Left lung (tissue), 4 donors: ENCODE measurements at regions not wholly inside any gene's neighbourhood (a gene's known extent, or its start where the extent isn't known, plus 50 kb on each side); places are given as distances from the start of the nearest gene placed in this dataset.

Experiments used
- ATAC-seq: fragments of 200-7000 bp; cut with Tn5 transposase; one replicate; pipeline ENCODE4 v1.9.1; 2020; ENCODE audit warnings: moderate library complexity
- DNase-seq, 4 donors: peaks; one replicate each; pipeline ENCODE4 v3.0.0-alpha.2; 2013 to 2020
- H3K27ac ChIP-seq, 2 donors: fragments of 200-600 bp; sonication (generic) in 1 of 2; one replicate each; pipeline versions ENCODE4 v1.5.0 to v1.8.0; 2020 to 2021
- H3K27me3 ChIP-seq, 2 donors: fragments of 200-600 bp; sonication (generic) in 1 of 2; one replicate each; pipeline versions ENCODE4 v1.5.0 to v1.8.0; 2020 to 2021
- H3K36me3 ChIP-seq, 2 donors: fragments of 200-600 bp; sonication (generic) in 1 of 2; one replicate each; pipeline versions ENCODE4 v1.5.0 to v1.8.0; 2020 to 2021
- H3K4me1 ChIP-seq, 2 donors: fragments of 200-600 bp; one replicate each; pipeline ENCODE4 v1.8.0; 2021
- H3K4me3 ChIP-seq, 2 donors: fragments of 200-600 bp; sonication (generic) in 1 of 2; one replicate each; pipeline versions ENCODE4 v1.5.0 to v1.8.0; 2020 to 2021; ENCODE audit warnings: mild to moderate bottlenecking in 1 of 2
- H3K9me3 ChIP-seq, 2 donors: fragments of 200-600 bp; sonication (generic) in 1 of 2; one replicate each; pipeline versions ENCODE4 v1.5.0 to v1.8.0; 2020 to 2021
- intact Hi-C, 2 donors: fragments of 100-400 bp; cut with DNase I; formaldehyde crosslinking; loops; one replicate each; pipeline versions ENCODE4 v1.11.2 to v1.14.2; 2022
- TF ChIP-seq, protein P1 (sequence below), 2 donors: fragments of 200-600 bp; sonication (generic) in 1 of 2; IDR thresholded peaks; one replicate each; pipeline versions ENCODE4 v1.5.0 to v1.8.0; 2021; ENCODE audit warnings: antibody characterized with exemption in 2 of 2
- donor health status: DM: no; HTN: yes; CAD: no.
- donor health status: DM: no; HTN: no; CAD: no.

DNA sequence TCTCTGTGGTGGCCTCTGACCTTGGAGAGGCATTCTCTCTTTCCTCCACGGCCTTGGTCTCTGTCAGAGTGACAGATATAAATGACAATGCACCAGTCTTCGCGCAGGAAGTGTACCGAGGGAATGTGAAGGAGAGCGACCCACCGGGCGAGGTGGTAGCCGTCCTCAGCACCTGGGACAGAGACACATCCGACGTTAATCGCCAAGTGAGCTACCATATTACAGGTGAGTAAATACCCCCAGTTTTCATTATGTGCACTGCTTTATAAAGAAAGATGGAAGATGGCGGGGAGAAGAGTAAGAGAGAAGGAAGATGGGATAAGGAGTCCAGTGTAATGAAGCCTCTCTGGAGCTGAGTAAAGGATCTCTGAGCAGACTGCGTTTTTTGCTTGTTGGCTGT, 167.8 kb upstream of the MTNR1B start:
- TF ChIP-seq, protein P1, sequence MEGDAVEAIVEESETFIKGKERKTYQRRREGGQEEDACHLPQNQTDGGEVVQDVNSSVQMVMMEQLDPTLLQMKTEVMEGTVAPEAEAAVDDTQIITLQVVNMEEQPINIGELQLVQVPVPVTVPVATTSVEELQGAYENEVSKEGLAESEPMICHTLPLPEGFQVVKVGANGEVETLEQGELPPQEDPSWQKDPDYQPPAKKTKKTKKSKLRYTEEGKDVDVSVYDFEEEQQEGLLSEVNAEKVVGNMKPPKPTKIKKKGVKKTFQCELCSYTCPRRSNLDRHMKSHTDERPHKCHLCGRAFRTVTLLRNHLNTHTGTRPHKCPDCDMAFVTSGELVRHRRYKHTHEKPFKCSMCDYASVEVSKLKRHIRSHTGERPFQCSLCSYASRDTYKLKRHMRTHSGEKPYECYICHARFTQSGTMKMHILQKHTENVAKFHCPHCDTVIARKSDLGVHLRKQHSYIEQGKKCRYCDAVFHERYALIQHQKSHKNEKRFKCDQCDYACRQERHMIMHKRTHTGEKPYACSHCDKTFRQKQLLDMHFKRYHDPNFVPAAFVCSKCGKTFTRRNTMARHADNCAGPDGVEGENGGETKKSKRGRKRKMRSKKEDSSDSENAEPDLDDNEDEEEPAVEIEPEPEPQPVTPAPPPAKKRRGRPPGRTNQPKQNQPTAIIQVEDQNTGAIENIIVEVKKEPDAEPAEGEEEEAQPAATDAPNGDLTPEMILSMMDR (IDR thresholded peaks at IDR 0.05), result no peak
- no peak overlapping the region for H3K4me3 ChIP-seq
- ATAC-seq, result no peak
- no peak for DNase-seq
- intact Hi-C loops, result no loop called here
- peaks cover 0 to 5% of the 10 kb centered on the region in 2 donors for H3K9me3 ChIP-seq
- no peaks in the 10 kb centered on the region for H3K27me3 ChIP-seq
- no peaks in the 10 kb centered on the region for H3K36me3 ChIP-seq
- H3K27ac ChIP-seq, result no peak overlapping the region
- H3K4me1 ChIP-seq, result no peaks in the 10 kb centered on the region

DNA sequence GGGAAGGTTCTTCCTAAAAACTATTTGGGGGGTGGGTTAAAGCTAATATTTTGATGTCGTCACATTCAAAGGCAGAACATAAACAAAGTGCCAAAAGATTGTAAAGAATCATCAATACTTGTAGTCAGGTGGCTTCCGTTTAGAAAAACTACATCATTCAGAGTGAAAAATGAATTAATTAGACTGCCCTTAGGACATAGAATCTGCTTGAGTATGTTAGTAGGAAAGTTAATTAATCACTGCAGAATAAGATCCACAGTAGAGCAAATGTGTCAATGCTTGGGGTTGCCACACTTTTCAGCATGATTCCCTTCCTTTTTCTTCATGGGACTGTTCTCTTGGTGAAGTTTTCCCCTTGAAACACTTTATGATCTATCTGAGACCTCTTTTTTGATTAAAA, 166.8 kb upstream of the MTNR1B start:
- H3K4me3 ChIP-seq, result no peak overlapping the region
- H3K4me1 ChIP-seq, result no peaks in the 10 kb centered on the region
- no peaks in the 10 kb centered on the region for H3K27me3 ChIP-seq
- DNase-seq (no peak), ATAC-seq (no peak)
- TF ChIP-seq, protein P1 (IDR thresholded peaks at IDR 0.05), result no peak
- intact Hi-C loops, result no loop called here
- H3K36me3 ChIP-seq, result no peaks in the 10 kb centered on the region
- peaks cover 0 to 5% of the 10 kb centered on the region in 2 donors for H3K9me3 ChIP-seq
- no peak overlapping the region for H3K27ac ChIP-seq

DNA sequence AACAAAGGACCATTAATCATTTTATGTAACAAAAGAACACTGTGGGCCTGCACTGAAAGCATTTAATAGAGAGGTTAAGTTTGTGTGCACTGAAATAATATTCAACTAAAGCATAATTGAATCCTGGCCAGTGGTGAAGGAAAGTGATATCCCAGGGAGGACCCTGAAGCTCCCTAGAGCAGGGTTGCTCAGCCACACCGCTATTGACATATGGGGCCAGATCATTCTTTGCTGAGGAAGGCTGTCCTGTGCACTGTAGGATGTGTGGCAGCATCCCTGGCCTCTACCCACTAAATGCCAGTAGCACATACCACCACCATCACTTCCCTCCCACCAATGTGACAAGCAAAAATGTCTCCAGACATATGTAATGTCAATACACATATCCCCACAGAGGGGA, 166.1 kb upstream of the MTNR1B start:
- intact Hi-C loops, result no loop called here
- Histone ChIP-seq H3K4me1 (no peaks in the 10 kb centered on the region), H3K36me3 (no peaks in the 10 kb centered on the region), H3K4me3 (no peak overlapping the region), H3K9me3 (peaks cover 0 to 5% of the 10 kb centered on the region in 2 donors), H3K27me3 (no peaks in the 10 kb centered on the region), H3K27ac (no peak overlapping the region)
- TF ChIP-seq, protein P1 (IDR thresholded peaks at IDR 0.05), result no peak
- ATAC-seq (no peak), DNase-seq (no peak)

DNA sequence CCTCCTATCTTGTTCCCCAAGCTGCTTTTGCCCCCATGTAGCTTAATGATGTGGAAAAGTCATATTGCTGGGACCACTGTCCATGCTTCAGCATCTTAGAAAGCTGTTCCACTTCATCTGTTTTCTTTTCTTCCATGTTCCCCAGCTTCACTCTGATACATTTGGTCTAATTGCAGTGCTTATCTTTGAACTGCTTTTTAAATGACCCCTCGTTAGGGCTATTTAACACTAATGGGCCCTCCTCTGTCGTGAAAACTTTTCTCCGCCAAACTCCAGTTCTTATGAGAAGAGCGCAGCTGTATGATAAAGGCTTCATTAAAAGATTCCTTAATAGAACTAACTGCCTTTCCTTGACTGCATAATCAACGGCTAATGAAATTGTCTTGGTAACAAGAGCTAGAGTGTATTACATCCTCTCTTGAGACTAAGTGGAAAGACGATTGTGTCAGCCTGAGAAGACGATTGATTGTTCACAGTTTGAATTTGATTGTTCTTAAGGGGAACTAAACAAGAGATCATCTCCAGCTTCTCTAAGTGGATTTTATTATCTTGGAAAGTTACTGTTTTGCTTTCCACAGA, 165.0 kb upstream of the MTNR1B start:
- Histone ChIP-seq H3K9me3 (peaks cover 0 to 4% of the 10 kb centered on the region in 2 donors), H3K4me1 (no peaks in the 10 kb centered on the region), H3K27me3 (no peaks in the 10 kb centered on the region), H3K4me3 (no peak overlapping the region), H3K36me3 (no peaks in the 10 kb centered on the region), H3K27ac (no peak overlapping the region)
- ATAC-seq (no peak), DNase-seq (no peak)
- intact Hi-C loops, result no loop called here
- TF ChIP-seq, protein P1 (IDR thresholded peaks at IDR 0.05), result no peak

DNA sequence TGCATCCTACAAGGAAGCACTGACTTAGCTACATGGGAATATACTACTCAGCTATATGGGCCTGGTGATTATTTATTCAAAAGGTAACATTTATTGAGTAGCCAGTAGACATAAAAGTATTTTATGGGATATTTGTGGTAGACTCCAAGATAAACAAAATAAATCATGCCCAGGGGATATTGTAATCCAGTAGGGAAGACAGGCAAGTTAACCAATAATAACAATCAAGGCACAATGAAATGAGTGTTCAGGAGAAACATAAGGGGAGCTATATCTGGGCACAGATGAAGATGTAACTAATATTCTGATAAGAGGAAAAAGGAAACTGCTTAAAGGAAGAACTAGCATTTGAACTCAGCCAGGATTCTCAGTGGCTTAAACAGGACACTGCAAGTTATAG, 161.4 kb upstream of the MTNR1B start:
- TF ChIP-seq, protein P1 (IDR thresholded peaks at IDR 0.05), result no peak
- H3K36me3 ChIP-seq, result no peaks in the 10 kb centered on the region
- no peaks in the 10 kb centered on the region for H3K9me3 ChIP-seq
- no peak overlapping the region for H3K4me3 ChIP-seq
- H3K27ac ChIP-seq, result no peak overlapping the region
- H3K27me3 ChIP-seq, result no peaks in the 10 kb centered on the region
- no peaks in the 10 kb centered on the region for H3K4me1 ChIP-seq
- ATAC-seq (no peak), DNase-seq (no peak)
- intact Hi-C loops, result no loop called here
